Right lobe of liver (tissue), 6 donors: ENCODE measurements at regions not wholly inside any gene's neighbourhood (a gene's known extent, or its start where the extent isn't known, plus 50 kb on each side); places are given as distances from the start of the nearest gene placed in this dataset.
A peak's percentile ranks its signal among the peaks of the same experiment; 100 is the strongest.

ENCODE experiments used
- ATAC-seq, 4 donors: fragments of 200-7000 bp; cut with Tn5 transposase; one replicate each; pipeline ENCODE4 v1.9.1; 2020; ENCODE audit warnings: mild to moderate bottlenecking in 4 of 4, moderate library complexity in 4 of 4
- DNase-seq, 3 donors: peaks; one replicate each; pipeline ENCODE4 v3.0.0-alpha.2; 2020
- H3K27ac ChIP-seq, 3 donors: fragments of 200-600 bp; one replicate each; pipeline ENCODE4 v1.8.0; 2022
- H3K27me3 ChIP-seq, 2 donors: fragments of 200-600 bp; one replicate each; pipeline ENCODE4 v1.8.0; 2022
- H3K36me3 ChIP-seq, 4 donors: fragments of 200-600 bp; sonication (generic) in 1 of 4; one replicate each; pipeline versions ENCODE4 v1.5.1 to v1.8.0; 2017 to 2022; ENCODE audit warnings: control low read depth in 1 of 4
- H3K4me1 ChIP-seq, 4 donors: fragments of 200-600 bp; sonication (generic) in 1 of 4; one replicate each; pipeline versions ENCODE4 v1.5.1 to v1.8.0; 2017 to 2022; ENCODE audit warnings: control low read depth in 1 of 4
- H3K4me3 ChIP-seq, 3 donors: fragments of 200-600 bp; one replicate each; pipeline ENCODE4 v1.8.0; 2022
- H3K9me3 ChIP-seq, 4 donors: fragments of 200-600 bp; sonication (generic) in 1 of 4; one replicate each; pipeline versions ENCODE4 v1.5.1 to v1.8.0; 2017 to 2022; ENCODE audit warnings: control low read depth in 1 of 4
- CTCF ChIP-seq, 4 donors: fragments of 200-600 bp in 3 of 4; fragments of 450-650 bp in 1 of 4; IDR thresholded peaks; one replicate each; pipeline versions ENCODE4 v1.5.1 to v1.8.0; 2016 to 2022; ENCODE audit warnings: antibody characterized with exemption in 4 of 4, mild to moderate bottlenecking in 2 of 4
- POLR2A ChIP-seq: fragments of 450-650 bp; IDR thresholded peaks from one replicate; pipeline ENCODE4 v1.6.1; 2017; ENCODE audit warnings: antibody characterized with exemption, mild to moderate bottlenecking
- WGBS: methylation state at CpG from one replicate; pipeline ENCODE4 v1.1.6; 2018; ENCODE audit warnings: low coverage, low lambda C conversion rate; ENCODE audit not compliant: insufficient coverage; ENCODE audit errors: missing lambda C conversion rate; 5-methylcytosine and 5-hydroxymethylcytosine counted together
- intact Hi-C, 2 donors: fragments of 100-400 bp; cut with DNase I; formaldehyde crosslinking; loops; one replicate each; pipeline versions ENCODE4 v1.11.2 to v1.14.1; 2022
- donor health status: DM: no; HTN: yes; CAD: no.
- donor health status: DM: no; HTN: no; CAD: no.
- donor health status: DM: no; HTN: no; CAD: no.
- donor health status: DM: no; HTN: yes; CAD: no.
- donor health status: DM: no; HTN: yes; CAD: no.

- intact Hi-C loops, result no loop called here
- WGBS, result 88% methylated on average over 4 of the region's 5 CpGs
- H3K4me3 ChIP-seq, result no peak overlapping the region
Observed at GRCh38 chr11:69578167-69578566, 62.8 kb upstream of the CCND1 start.

DNA sequence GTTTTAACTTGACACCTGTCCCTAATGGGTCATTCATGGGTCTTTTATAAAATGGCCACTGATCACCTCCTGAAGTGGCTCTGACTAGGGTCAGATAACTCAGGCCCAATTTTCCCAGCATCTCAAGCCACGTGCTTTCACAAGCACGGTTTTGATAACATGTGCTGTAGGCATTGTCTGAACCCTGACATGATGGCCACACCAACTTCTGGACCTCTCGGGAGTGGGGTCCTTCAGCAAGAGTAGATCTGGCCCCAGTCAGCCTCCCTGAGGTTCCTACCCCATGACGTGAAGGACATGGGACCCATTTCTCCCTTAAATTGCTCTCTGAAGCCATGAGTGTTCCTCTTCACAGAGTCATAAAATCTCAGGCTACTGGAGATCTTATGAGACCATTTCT is 60.4 kb upstream of the CCND1 start:
- DNase-seq, result peak in 1 of 3 donors; percentile 1
- 87% methylated on average over 3 of the region's 4 CpGs for WGBS

More at GRCh38 chr11:69578167-69578566, 62.8 kb upstream of the CCND1 start:
- H3K36me3 ChIP-seq, result no peaks in the 10 kb centered on the region
- no peaks in the 10 kb centered on the region for H3K27me3 ChIP-seq
- H3K27ac ChIP-seq, result no peak overlapping the region
- no peak for DNase-seq
- H3K4me1 ChIP-seq, result no peaks in the 10 kb centered on the region
- TF ChIP-seq CTCF (IDR thresholded peaks at IDR 0.05), result no peak
- TF ChIP-seq POLR2A, result no peak
- no peak for ATAC-seq
- no peaks in the 10 kb centered on the region for H3K9me3 ChIP-seq

GRCh38 chr11:69582756-69583467 is 58.0 kb upstream of the CCND1 start:
- intact Hi-C loops, result no loop called here
- no peak for DNase-seq
- TF ChIP-seq POLR2A (no peak), CTCF (IDR thresholded peaks at IDR 0.05) (no peak)

More for the DNA sequence above, 60.4 kb upstream of the CCND1 start:
- Histone ChIP-seq H3K4me1 (no peaks in the 10 kb centered on the region), H3K9me3 (no peaks in the 10 kb centered on the region), H3K36me3 (no peaks in the 10 kb centered on the region), H3K27me3 (no peaks in the 10 kb centered on the region), H3K27ac (no peak overlapping the region), H3K4me3 (no peak overlapping the region)
- no peak for TF ChIP-seq CTCF (IDR thresholded peaks at IDR 0.05)
- TF ChIP-seq POLR2A, result no peak
- ATAC-seq, result no peak
- intact Hi-C loops, result no loop called here

DNA sequence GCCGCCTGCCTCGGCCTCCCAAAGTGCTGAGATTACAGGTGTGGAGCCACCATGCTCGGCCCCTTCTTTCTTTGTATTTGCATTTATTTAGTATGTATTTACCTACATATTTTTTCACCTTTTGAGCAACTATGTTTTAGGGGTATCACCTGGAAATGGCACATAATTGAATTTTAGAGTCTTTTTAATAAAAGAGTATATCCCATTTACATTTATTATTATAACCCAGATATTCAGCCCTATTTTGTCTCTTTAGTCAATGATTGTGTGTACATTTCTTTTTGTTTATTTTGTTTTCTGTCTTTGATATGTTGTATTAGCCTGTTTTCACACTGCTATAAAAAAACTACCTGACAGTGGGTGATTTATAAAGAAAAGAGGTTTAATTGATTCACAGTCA is 56.8 kb upstream of the CCND1 start:
- TF ChIP-seq CTCF (IDR thresholded peaks at IDR 0.05), result no peak
- Histone ChIP-seq H3K27me3 (no peaks in the 10 kb centered on the region), H3K4me1 (no peaks in the 10 kb centered on the region), H3K4me3 (no peak overlapping the region), H3K27ac (no peak overlapping the region), H3K36me3 (no peaks in the 10 kb centered on the region), H3K9me3 (no peaks in the 10 kb centered on the region)
- WGBS, result 96% methylated on average over 3 of the region's 3 CpGs
- ATAC-seq, result no peak
- no peak for DNase-seq
- intact Hi-C loops, result no loop called here

More at GRCh38 chr11:69582756-69583467, 58.0 kb upstream of the CCND1 start:
- H3K4me1 ChIP-seq, result no peaks in the 10 kb centered on the region
- 43% methylated on average over 5 of the region's 5 CpGs for WGBS
- H3K27ac ChIP-seq, result no peak overlapping the region
- H3K9me3 ChIP-seq, result no peaks in the 10 kb centered on the region
- H3K4me3 ChIP-seq, result no peak overlapping the region
- no peaks in the 10 kb centered on the region for H3K36me3 ChIP-seq
- H3K27me3 ChIP-seq, result no peaks in the 10 kb centered on the region
- no peak for ATAC-seq
